AG09309 (cell line): ENCODE measurements at regions not wholly inside any gene's neighbourhood (a gene's known extent, or its start where the extent isn't known, plus 50 kb on each side); places are given as distances from the start of the nearest gene placed in this dataset.

Source experiments
- DNase-seq: peaks from one replicate; pipeline ENCODE4 v3.0.0-alpha.2; 2010; ENCODE audit warnings: low read depth
- H3K4me3 ChIP-seq: 2 replicates; pipeline ENCODE4 v1.5.1; 2011; ENCODE audit warnings: mild to moderate bottlenecking, low read depth, low read length, moderate library complexity; ENCODE audit not compliant: control insufficient read depth
- CTCF ChIP-seq: IDR thresholded peaks from 2 replicates; pipeline ENCODE4 v1.5.1; 2011; ENCODE audit warnings: mild to moderate bottlenecking, low read depth, low read length, inconsistent platforms; ENCODE audit not compliant: insufficient read depth, control insufficient read depth; ENCODE audit errors: missing control alignments

DNA sequence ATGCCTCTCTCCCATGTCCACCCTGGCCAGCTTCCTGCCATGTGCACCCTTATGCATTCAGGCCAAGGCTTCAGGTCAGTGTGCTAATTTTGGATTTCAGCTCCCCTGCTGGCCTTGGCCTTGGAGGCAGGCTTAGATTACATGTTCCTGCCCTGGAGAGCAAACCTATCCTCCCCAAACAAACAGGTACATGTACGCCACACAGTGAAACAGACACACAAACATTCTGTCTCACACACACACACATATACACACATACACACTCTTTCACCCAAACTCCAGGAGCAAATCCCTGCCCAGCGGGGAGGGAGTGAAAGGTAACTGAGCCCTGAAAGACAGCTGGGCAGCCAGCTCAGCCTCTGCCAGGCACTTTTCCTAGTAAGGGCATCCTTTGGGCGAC is 62.7 kb upstream of the ARHGAP36 start:
- no peak overlapping the region for H3K4me3 ChIP-seq
- no peak for DNase-seq
- no peak for TF ChIP-seq CTCF

DNA sequence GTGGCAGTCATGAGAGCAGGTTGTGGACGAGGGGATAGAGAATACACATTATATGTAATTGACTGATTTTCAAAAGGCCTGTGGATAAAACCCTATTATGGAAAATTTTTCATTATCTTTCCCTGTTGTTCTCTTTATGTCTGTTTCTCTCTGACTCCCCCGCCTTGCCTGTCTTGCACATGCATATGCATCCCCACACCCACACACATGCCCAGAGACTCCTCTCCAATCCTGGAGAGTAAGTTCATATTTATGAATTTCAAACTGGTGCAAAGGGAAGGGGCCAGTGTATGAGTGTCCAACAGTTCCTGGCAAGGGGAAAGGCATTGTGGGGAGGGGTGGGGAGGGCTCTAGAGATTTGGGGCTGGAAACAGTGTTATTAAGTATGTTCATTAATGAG is 60.8 kb upstream of the ARHGAP36 start:
- TF ChIP-seq CTCF, result no peak
- no peak for DNase-seq
- no peak overlapping the region for H3K4me3 ChIP-seq

- no peak for TF ChIP-seq CTCF
- DNase-seq, result no peak
- no peak overlapping the region for H3K4me3 ChIP-seq
Measured at GRCh38 chrX:130999360-130999759, 58.8 kb upstream of the ARHGAP36 start.
